Stimulated activated CD8-positive, alpha-beta memory T cell treated with anti-CD3 and anti-CD28 coated beads, Interleukin-15, amount 100 ng/mL, for 48 hours (primary cell): ENCODE measurements at regions not wholly inside any gene's neighbourhood (a gene's known extent, or its start where the extent isn't known, plus 50 kb on each side); places are given as distances from the start of the nearest gene placed in this dataset.
"Not testable (repeated sequence)": the region's sequence is repeated elsewhere in the genome, so short reads cannot be mapped to it uniquely, and the experiment has no call there.

ENCODE experiments used
- DNase-seq, 2 donors: peaks; one replicate each; pipeline ENCODE4 v3.0.0-alpha.2; 2020; ENCODE audit warnings: low read depth in 2 of 2

GRCh38 chr2:147420517-147420916, 424.3 kb upstream of the ACVR2A start:
- no peak for DNase-seq

GRCh38 chr2:147416099-147416498, 428.7 kb upstream of the ACVR2A start:
- no peak for DNase-seq

- not testable (repeated sequence) for DNase-seq
Measured at GRCh38 chr2:147414656-147415055, 430.2 kb upstream of the ACVR2A start.

GRCh38 chr2:147408357-147408756, 436.5 kb upstream of the ACVR2A start:
- no peak for DNase-seq

- no peak for DNase-seq
Measured at GRCh38 chr2:147405651-147406050, 439.2 kb upstream of the ACVR2A start.

- no peak for DNase-seq
Measured at GRCh38 chr2:147398996-147399395, 445.8 kb upstream of the ACVR2A start.

- no peak for DNase-seq
Measured at GRCh38 chr2:147398301-147398700, 446.5 kb upstream of the ACVR2A start.

GRCh38 chr2:147396890-147397289, 447.9 kb upstream of the ACVR2A start:
- no peak for DNase-seq

GRCh38 chr2:147394179-147394790, 450.5 kb upstream of the ACVR2A start:
- DNase-seq, result no peak

GRCh38 chr2:147392180-147392579, 452.6 kb upstream of the ACVR2A start:
- no peak for DNase-seq

GRCh38 chr2:147390475-147390874, 454.4 kb upstream of the ACVR2A start:
- DNase-seq, result no peak

- DNase-seq, result no peak
Measured at GRCh38 chr2:147389218-147389617, 455.6 kb upstream of the ACVR2A start.

GRCh38 chr2:147388217-147388616, 456.6 kb upstream of the ACVR2A start:
- no peak for DNase-seq

- DNase-seq, result no peak
Measured at GRCh38 chr2:147386284-147386683, 458.5 kb upstream of the ACVR2A start.

- no peak for DNase-seq
Measured at GRCh38 chr2:147385600-147385999, 459.2 kb upstream of the ACVR2A start.

GRCh38 chr2:147384659-147385058, 460.2 kb upstream of the ACVR2A start:
- DNase-seq, result no peak

GRCh38 chr2:147382322-147382948, 462.4 kb upstream of the ACVR2A start:
- DNase-seq, result no peak

GRCh38 chr2:147378403-147378802, 466.4 kb upstream of the ACVR2A start:
- DNase-seq, result no peak

- DNase-seq, result no peak
Measured at GRCh38 chr2:147375073-147375472, 469.8 kb upstream of the ACVR2A start.

- DNase-seq, result no peak
Measured at GRCh38 chr2:147374423-147374811, 470.4 kb upstream of the ACVR2A start.

- DNase-seq, result no peak
Measured at GRCh38 chr2:147373800-147374422, 470.9 kb upstream of the ACVR2A start.

- DNase-seq, result no peak
Measured at GRCh38 chr2:147368306-147368705, 476.5 kb upstream of the ACVR2A start.

- DNase-seq, result no peak
Measured at GRCh38 chr2:147366279-147366678, 478.6 kb upstream of the ACVR2A start.
